Right renal pelvis (tissue), 4 donors: ENCODE measurements at regions not wholly inside any gene's neighbourhood (a gene's known extent, or its start where the extent isn't known, plus 50 kb on each side); places are given as distances from the start of the nearest gene placed in this dataset.
"Not testable (repeated sequence)": the region's sequence is repeated elsewhere in the genome, so short reads cannot be mapped to it uniquely, and the experiment has no call there.

Experiments
- DNase-seq, 4 donors: peaks; one replicate each; pipeline ENCODE4 v3.0.0-alpha.2; 2013; ENCODE audit warnings: low read depth in 4 of 4, low spot score in 3 of 4, missing footprints in 1 of 4

DNA sequence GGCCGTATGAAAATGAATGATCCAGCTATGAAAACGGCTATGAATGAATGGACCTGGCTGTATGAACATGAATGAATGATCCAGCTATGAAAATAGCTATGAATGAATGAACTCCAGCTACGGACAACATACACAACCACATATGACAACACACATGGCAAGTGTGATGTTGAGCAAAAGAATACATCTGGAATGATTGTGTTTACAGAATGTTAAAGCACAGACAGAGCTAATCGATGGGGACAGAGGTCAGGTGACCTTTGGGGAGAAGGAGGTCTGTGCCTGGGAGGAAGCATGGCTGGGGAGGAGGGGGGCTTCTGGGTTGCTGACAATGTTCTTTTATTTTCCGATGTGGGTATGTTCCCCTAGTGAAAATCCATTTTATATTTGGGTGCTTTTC is 174.0 kb upstream of the WSCD1 start:
- DNase-seq, result no peak

GRCh38 chr17:5897275-5897911 is 172.8 kb upstream of the WSCD1 start:
- DNase-seq, result no peak

GRCh38 chr17:5897981-5898380 is 172.2 kb upstream of the WSCD1 start:
- not testable (repeated sequence) for DNase-seq

GRCh38 chr17:5898406-5898805 is 171.8 kb upstream of the WSCD1 start:
- DNase-seq, result no peak

- DNase-seq, result no peak
These were observed 170.5 kb upstream of the WSCD1 start for GRCh38 chr17:5899496-5900195.

GRCh38 chr17:5901731-5902130 is 168.4 kb upstream of the WSCD1 start:
- no peak for DNase-seq

DNA sequence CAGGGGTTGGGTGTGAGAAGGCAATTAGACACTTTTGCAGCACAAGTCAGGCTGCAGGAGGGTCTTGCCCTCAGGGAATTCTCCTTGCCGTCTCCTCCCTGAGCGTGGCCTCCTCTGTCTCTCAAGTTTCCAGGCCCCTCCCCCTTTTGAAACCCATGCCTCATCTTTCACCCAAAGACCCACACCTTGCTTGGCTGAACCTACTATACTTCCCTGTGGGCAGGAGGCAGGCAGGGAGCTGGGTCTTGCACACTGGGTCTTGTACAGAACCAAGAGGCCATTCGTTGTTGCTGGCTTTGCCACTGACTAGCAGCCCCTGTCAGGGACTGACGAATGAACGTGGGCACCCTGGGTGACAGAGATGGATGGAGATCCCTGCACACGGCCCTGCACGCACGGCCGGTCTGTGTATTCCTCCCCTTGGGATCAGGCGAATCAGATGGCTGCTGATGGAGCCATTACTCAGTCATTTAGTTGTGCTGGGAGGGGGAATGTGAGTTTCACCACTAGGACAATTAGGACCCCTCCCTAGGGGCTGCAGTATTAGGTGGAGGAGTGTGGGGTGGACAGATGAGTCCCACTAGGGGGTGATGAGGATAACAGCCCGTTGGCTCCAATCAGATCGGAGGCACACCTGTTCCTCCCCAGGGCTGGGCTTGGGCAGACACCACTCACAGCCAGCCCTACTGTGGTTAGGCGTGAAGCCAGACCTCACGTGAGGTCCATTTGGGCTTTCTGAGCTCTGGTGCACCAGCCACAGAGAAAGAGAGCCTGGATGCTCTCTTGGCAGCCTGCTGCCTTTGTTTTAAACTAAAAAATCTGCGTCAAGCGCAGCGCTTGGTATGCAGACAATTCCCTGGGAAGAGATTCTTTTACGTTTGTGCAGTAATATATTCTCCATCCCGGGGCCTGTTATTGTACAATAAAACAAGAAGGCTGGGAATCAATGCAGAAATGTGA is 167.7 kb upstream of the WSCD1 start:
- no peak for DNase-seq

DNA sequence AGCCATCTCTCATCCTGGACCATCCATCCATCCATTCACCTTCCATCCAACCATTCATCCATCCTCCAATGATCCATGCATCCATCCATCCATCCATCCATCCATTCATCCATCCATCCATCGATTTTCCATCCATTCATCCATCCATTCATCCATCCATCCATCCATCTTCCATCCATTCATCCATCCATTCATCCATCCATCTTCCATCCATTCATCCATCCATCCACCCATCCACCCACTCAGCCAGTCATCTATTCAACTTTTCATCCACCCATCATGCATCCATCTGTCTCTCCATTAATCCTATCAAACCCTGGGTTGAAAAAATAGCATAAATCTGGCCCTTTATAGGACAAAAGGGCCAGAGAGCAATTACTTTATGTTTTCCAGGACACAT is 158.3 kb upstream of the WSCD1 start:
- DNase-seq, result no peak

GRCh38 chr17:5913032-5913531 is 157.1 kb upstream of the WSCD1 start:
- no peak for DNase-seq

GRCh38 chr17:5913641-5914040 is 156.5 kb upstream of the WSCD1 start:
- DNase-seq, result no peak

GRCh38 chr17:5915337-5915736 is 154.8 kb upstream of the WSCD1 start:
- no peak for DNase-seq

- DNase-seq, result no peak
These were observed 151.1 kb upstream of the WSCD1 start for GRCh38 chr17:5919089-5919488.

GRCh38 chr17:5921512-5922282 is 148.5 kb upstream of the WSCD1 start:
- DNase-seq, result no peak

GRCh38 chr17:5922476-5922875 is 147.7 kb upstream of the WSCD1 start:
- no peak for DNase-seq

DNA sequence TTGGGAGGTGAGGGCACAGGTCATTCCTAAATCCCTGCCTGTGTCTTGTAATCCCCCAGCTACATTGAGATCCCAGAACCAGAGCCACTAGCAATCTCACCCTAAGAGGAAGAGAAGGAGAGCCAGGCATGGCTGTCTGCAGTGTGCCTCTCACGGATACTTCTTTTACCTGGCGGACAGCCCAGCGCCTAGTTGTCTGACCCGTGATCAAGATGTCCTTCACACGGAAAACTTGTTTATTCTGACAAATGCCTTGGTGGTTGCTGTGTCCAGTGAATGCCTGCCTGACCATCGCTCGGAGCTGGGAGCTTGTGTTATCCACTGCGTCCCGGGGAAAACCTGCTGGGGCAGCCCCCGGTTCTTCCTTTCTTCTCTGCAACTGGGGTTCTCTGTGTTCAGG is 140.5 kb upstream of the WSCD1 start:
- DNase-seq, result no peak

DNA sequence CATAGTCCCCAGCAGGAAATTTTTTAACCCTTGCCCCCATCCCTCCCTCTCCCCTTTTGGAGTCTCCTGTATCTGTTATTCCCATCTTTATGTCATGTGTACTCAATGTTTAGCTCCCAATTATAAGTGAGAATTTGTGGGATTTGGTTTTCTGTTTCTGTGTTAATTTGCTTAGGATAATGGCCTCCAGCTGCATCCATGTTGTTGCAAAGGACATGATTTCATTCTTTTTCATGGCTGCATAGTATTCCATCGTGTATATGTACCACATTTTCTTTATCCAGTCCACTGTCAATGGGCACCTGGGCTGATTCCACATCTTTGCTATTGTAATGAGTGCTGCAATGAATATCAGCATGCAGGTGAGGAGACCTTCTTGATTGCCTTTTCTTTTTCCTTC is 139.6 kb upstream of the WSCD1 start:
- DNase-seq, result not testable (repeated sequence)

DNA sequence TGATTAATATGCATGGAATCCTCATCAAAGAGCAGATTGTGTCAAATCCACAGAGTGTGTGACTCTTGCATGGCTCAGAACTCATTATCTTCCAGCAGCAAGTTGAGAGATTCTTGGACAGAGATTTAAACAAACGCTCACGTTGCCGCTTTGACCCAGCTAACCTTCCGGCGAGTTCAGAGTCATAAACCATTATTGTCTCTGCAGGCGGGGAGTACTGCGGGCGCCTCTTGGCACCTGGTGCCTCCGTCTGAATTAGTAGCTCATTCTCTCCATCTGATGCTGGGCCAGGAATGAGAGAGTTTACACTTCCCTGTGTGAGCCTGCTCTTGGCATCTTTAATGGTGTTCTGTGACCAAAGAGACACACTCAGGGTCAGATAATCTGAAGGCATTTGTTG is 138.6 kb upstream of the WSCD1 start:
- DNase-seq, result peak in 2 of 4 donors; percentile 20 to 47

GRCh38 chr17:5933430-5933829 is 136.7 kb upstream of the WSCD1 start:
- DNase-seq, result no peak

DNA sequence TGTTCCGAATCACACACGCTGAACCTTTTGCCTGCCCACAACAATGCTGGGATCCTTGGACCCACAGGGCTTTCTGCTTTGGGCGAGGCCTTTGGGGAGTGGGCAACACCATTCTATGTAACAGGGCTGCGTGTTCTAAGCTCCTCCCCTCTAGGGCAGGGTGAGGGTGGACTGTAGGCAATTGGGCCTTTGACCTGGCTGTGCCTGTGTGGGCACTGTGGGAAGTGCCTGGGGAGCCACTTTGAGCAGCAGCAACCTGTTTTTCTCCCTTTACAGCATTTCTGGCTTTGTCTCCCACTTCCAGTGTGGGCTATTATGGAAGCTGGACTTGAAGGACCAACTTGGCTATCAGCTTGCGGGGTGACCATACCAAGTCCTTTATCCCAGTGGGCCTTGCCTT is 128.9 kb upstream of the WSCD1 start:
- no peak for DNase-seq

DNA sequence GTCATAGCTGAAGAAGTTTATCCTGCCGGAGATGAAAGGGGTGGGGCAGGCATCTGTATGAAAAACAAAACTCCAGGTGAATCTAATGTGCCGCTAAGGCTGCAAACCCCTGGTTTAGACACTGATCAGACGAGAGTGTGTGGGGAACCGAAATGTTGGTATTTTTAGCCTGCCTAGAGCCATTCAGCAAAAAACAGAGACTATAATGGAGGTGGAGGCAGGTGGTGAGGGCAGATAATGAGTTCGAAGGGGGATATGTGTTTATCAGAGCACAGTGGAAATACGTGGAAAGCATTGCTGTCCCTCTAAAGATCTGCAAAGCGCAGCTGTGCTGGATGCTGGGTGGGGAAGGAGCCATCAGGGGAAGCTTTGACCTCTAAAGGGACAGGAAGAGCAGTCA is 127.5 kb upstream of the WSCD1 start:
- DNase-seq, result no peak

GRCh38 chr17:5943232-5943631 is 126.9 kb upstream of the WSCD1 start:
- no peak for DNase-seq
